T-cell (primary cell): ENCODE measurements at regions not wholly inside any gene's neighbourhood (a gene's known extent, or its start where the extent isn't known, plus 50 kb on each side); places are given as distances from the start of the nearest gene placed in this dataset.

Experiments
- ATAC-seq, 4 experiments: fragments of 200-7000 bp in 3 of 4; fragments of 150-1000 bp in 1 of 4; cut with Tn5 transposase; replicated peaks in 1 of 4; 1 replicate in 3 of 4; 2 replicates in 1 of 4; pipeline ENCODE4 v1.10.0; 2021; ENCODE audit warnings: moderate library complexity in 3 of 4, mild to moderate bottlenecking in 2 of 4, moderate number of reproducible peaks in 1 of 4
- CTCF ChIA-PET, 2 donors: fragments of 300-600 bp; sonication (Branson Sonifier 250); formaldehyde crosslinking; loops; one replicate each; lab custom pipeline; 2022; ENCODE audit warnings: antibody characterized with exemption in 2 of 2; lab: Charles Lee
- POLR2A ChIA-PET, 2 donors: fragments of 300-600 bp; sonication (Branson Sonifier 250); formaldehyde crosslinking; loops; one replicate each; lab custom pipeline; 2022; ENCODE audit warnings: antibody characterized with exemption in 2 of 2; lab: Charles Lee
- DNase-seq, 35 experiments: peaks; one replicate each; pipeline versions ENCODE4 v3.0.0 to v3.0.0-alpha.2; 2013 to 2023
- H3K27ac ChIP-seq: one replicate; pipeline ENCODE4 v1.5.1; 2013; ENCODE audit warnings: low read length
- H3K27me3 ChIP-seq, 2 experiments: replicated peaks in 1 of 2; 1 replicate in 1 of 2; 2 replicates in 1 of 2; pipeline versions ENCODE4 v1.6.1 to v1.7.0; 2013; ENCODE audit warnings: low read length in 1 of 2, mixed read lengths in 1 of 2; ENCODE audit not compliant: control insufficient read depth in 2 of 2, insufficient read depth in 2 of 2; ENCODE audit errors: extremely low read depth in 1 of 2
- H3K36me3 ChIP-seq, 2 donors: 1 replicate in 1 of 2; 2 replicates in 1 of 2; pipeline versions ENCODE4 v1.6.1 to v1.7.0; 2013; ENCODE audit warnings: low read length in 1 of 2; ENCODE audit not compliant: control insufficient read depth in 2 of 2, insufficient read depth in 1 of 2; ENCODE audit errors: extremely low read depth in 1 of 2
- H3K4me1 ChIP-seq, 2 experiments: 1 replicate in 1 of 2; 2 replicates in 1 of 2; pipeline versions ENCODE4 v1.6.1 to v1.7.0; 2013; ENCODE audit warnings: low read length in 2 of 2, mixed read lengths in 1 of 2; ENCODE audit not compliant: insufficient read depth in 2 of 2, control insufficient read depth in 1 of 2; ENCODE audit errors: extremely low read depth in 1 of 2
- H3K4me3 ChIP-seq, 2 donors: 1 replicate in 1 of 2; 2 replicates in 1 of 2; pipeline versions ENCODE4 v1.5.1 to v1.7.0; 2013; ENCODE audit warnings: mild to moderate bottlenecking in 2 of 2, low read length in 1 of 2, moderate library complexity in 1 of 2; ENCODE audit not compliant: control insufficient read depth in 1 of 2; ENCODE audit errors: extremely low read depth in 1 of 2
- H3K9me3 ChIP-seq: 2 replicates; pipeline ENCODE4 v1.7.0; 2013
- H3K27ac Mint-ChIP-seq, 2 donors: one replicate each; pipeline ENCODE4 v1.8.0; 2020 to 2021; ENCODE audit warnings: mild to moderate bottlenecking in 2 of 2, mixed read lengths in 2 of 2
- H3K27me3 Mint-ChIP-seq, 2 donors: one replicate each; pipeline ENCODE4 v1.8.0; 2021 to 2022; ENCODE audit warnings: mixed read lengths in 2 of 2
- H3K36me3 Mint-ChIP-seq: one replicate; pipeline ENCODE4 v1.8.0; 2021; ENCODE audit warnings: mixed read lengths
- H3K4me1 Mint-ChIP-seq, 3 donors: one replicate each; pipeline ENCODE4 v1.8.0; 2020 to 2022; ENCODE audit warnings: mixed read lengths in 3 of 3, mild to moderate bottlenecking in 1 of 3
- H3K4me3 Mint-ChIP-seq, 3 donors: one replicate each; pipeline ENCODE4 v1.8.0; 2020 to 2022; ENCODE audit warnings: mild to moderate bottlenecking in 3 of 3, mixed read lengths in 3 of 3, moderate library complexity in 3 of 3
- H3K9me3 Mint-ChIP-seq, 3 donors: one replicate each; pipeline ENCODE4 v1.8.0; 2020 to 2022; ENCODE audit warnings: mixed read lengths in 3 of 3
- WGBS: methylation state at CpG from one replicate; pipeline ENCODE4 v1.1.5; 2013; ENCODE audit warnings: missing lambda C conversion rate; ENCODE audit not compliant: insufficient coverage; 5-methylcytosine and 5-hydroxymethylcytosine counted together

DNA sequence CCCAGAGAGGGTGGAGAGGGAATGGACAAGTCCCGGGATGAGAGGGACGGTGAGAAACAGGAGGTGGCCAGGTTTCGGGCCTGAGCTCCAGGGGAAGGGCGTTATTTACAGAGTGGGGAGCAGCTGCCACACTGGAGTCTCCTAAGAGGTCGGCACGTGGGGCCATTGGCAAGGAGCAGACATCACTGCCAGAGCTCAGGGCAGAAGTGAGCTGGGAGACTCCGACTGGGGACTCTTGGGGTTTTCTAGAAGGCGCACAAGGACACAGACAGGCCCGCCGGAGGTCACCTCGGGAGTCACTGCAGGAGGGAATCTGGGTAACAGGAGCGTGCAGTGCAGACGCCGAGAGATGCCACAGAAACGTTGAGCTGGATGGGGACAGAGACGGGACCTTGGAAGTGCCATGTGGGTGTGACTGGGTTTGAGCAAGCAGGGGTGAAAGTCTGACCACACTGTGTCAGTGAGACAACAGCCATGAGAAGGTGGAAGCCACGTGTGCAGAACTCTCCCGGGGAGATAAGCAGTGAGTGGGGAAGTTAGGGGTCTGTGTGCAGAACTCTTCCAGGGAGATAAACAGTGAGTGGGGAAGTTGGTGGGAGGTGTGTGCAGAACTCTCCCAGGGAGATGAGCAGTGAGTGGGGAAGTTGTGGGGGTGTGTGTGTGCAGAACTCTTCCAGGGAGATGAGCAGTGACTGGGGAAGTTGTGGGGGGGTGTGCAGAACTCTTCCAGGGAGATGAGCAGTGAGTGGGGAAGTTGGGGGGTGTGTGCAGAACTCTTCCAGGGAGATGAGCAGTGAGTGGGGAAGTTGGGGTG, 187.5 kb downstream of the SHANK2 start:
- H3K27ac Mint-ChIP-seq = no peak overlapping the region
- Histone ChIP-seq H3K27me3 (peaks cover 0 to 41% of the 10 kb centered on the region in 2 experiments), H3K36me3 (no peaks in the 10 kb centered on the region), H3K4me1 (no peaks in the 10 kb centered on the region), H3K4me3 (no peak overlapping the region), H3K9me3 (no peaks in the 10 kb centered on the region), H3K27ac (no peak overlapping the region)
- no peaks in the 10 kb centered on the region for H3K36me3 Mint-ChIP-seq
- ATAC-seq (no peak), DNase-seq (no peak)
- whole genome bisulfite sequencing = 60% methylated on average over 18 of the region's 18 CpGs
- POLR2A ChIA-PET = interaction anchor here in 1 of 2 donors (0.6 kb wide), 1 partner anchor 178 kb away, joined by 4 read pairs; no protein-coding TSS in a partner anchor
- no peaks in the 10 kb centered on the region for H3K9me3 Mint-ChIP-seq
- H3K4me1 Mint-ChIP-seq = no peaks in the 10 kb centered on the region
- CTCF ChIA-PET = no interaction called here
- no peak overlapping the region for H3K4me3 Mint-ChIP-seq
- H3K27me3 Mint-ChIP-seq = peaks cover 25 to 33% of the 10 kb centered on the region in 2 donors

DNA sequence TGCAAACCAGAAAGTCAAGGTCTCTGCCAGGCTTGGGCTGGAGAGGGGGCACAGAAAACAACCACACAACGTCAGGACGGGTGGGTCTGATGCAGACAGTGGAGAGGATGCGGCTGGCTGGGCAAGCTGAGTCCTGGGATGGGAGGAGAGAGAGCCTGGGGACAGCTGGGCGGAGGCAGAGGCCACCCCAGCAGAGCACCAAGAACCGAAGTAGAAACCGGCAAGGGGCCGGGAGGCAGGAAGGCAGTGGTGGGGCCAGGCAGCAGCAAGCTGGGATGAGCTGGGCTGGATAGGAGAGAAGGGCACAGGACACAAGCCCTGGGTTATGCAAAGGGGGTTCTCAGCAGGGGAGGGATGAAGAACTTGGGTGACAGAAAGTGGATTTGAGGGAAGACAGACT, 188.2 kb downstream of the SHANK2 start:
- Histone ChIP-seq H3K4me1 (no peaks in the 10 kb centered on the region), H3K4me3 (no peak overlapping the region), H3K9me3 (no peaks in the 10 kb centered on the region), H3K27ac (no peak overlapping the region), H3K36me3 (no peaks in the 10 kb centered on the region), H3K27me3 (peaks cover 0 to 41% of the 10 kb centered on the region in 2 experiments)
- no peak for ATAC-seq
- DNase-seq = no peak
- POLR2A ChIA-PET = interaction anchor here in 1 of 2 donors (0.6 kb wide), 1 partner anchor 178 kb away, joined by 4 read pairs; no protein-coding TSS in a partner anchor
- Mint-ChIP-seq H3K4me1 (no peaks in the 10 kb centered on the region), H3K9me3 (no peaks in the 10 kb centered on the region), H3K36me3 (no peaks in the 10 kb centered on the region), H3K27ac (no peak overlapping the region), H3K27me3 (peaks cover 25 to 33% of the 10 kb centered on the region in 2 donors), H3K4me3 (no peak overlapping the region)
- WGBS = 70% methylated on average over 4 of the region's 7 CpGs
- CTCF ChIA-PET = no interaction called here

DNA sequence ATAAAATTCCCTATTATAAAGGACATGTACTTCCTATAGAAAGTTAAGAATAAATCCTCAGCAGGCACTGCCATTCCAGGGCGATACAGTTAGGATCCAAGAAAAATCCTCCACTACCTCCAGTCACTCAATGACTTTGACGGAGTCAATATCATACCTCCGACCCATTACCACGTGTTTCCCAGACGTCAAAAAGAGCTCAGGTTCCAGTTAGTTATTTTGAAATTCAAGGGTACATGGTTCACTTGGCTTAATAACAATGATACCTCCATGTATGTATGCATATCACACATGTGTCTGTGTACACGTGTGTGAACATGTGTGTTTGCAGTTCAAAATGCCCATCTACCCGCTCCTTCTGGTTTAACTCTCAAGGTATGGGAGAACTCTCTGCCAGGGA, 189.2 kb downstream of the SHANK2 start:
- H3K4me1 ChIP-seq = no peaks in the 10 kb centered on the region
- H3K4me1 Mint-ChIP-seq = no peaks in the 10 kb centered on the region
- CTCF ChIA-PET = interaction anchor here in 1 of 2 donors (0.6 kb wide), 1 partner anchor 424 kb away, joined by 3 read pairs; no protein-coding TSS in a partner anchor
- H3K36me3 Mint-ChIP-seq = no peaks in the 10 kb centered on the region
- H3K27ac Mint-ChIP-seq = no peak overlapping the region
- H3K27me3 ChIP-seq = peaks cover 0 to 44% of the 10 kb centered on the region in 2 experiments
- no peak overlapping the region for H3K27ac ChIP-seq
- no peaks in the 10 kb centered on the region for H3K9me3 ChIP-seq
- 93% methylated on average over 4 of the region's 7 CpGs for WGBS
- DNase-seq = no peak
- no peak for ATAC-seq
- peaks cover 25 to 33% of the 10 kb centered on the region in 2 donors for H3K27me3 Mint-ChIP-seq
- no peaks in the 10 kb centered on the region for H3K9me3 Mint-ChIP-seq
- no peak overlapping the region for H3K4me3 Mint-ChIP-seq
- POLR2A ChIA-PET = no interaction called here
- no peaks in the 10 kb centered on the region for H3K36me3 ChIP-seq
- H3K4me3 ChIP-seq = no peak overlapping the region

DNA sequence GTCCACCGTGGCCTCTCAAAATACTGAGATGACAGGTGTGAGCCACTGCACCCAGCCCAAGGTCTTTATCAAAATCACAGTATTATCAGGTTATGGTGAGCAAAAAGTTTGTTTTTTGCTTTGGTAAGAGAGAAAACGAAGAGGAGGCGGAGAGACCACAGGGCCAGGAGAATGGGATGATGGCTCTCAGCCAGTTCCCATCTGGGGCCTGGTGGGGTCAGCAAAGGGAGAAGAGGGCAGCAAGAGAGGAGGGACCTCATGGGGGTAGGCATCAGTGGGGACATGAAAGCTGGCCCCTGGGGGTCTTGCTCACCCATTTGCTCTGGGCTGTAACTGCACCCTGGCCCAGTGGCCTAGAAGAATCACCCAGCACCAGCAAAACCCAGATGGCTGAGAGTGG, 190.2 kb downstream of the SHANK2 start:
- POLR2A ChIA-PET = no interaction called here
- CTCF ChIA-PET = no interaction called here
- Mint-ChIP-seq H3K4me3 (no peak overlapping the region), H3K9me3 (no peaks in the 10 kb centered on the region), H3K27ac (no peak overlapping the region), H3K36me3 (no peaks in the 10 kb centered on the region), H3K27me3 (peaks cover 25 to 33% of the 10 kb centered on the region in 2 donors), H3K4me1 (no peaks in the 10 kb centered on the region)
- H3K36me3 ChIP-seq = no peaks in the 10 kb centered on the region
- H3K27me3 ChIP-seq = peaks cover 0 to 44% of the 10 kb centered on the region in 2 experiments
- WGBS = 100% methylated on average over 1 of the region's 3 CpGs
- no peak overlapping the region for H3K27ac ChIP-seq
- ATAC-seq = no peak
- no peak overlapping the region for H3K4me3 ChIP-seq
- no peaks in the 10 kb centered on the region for H3K9me3 ChIP-seq
- DNase-seq = no peak
- no peaks in the 10 kb centered on the region for H3K4me1 ChIP-seq

DNA sequence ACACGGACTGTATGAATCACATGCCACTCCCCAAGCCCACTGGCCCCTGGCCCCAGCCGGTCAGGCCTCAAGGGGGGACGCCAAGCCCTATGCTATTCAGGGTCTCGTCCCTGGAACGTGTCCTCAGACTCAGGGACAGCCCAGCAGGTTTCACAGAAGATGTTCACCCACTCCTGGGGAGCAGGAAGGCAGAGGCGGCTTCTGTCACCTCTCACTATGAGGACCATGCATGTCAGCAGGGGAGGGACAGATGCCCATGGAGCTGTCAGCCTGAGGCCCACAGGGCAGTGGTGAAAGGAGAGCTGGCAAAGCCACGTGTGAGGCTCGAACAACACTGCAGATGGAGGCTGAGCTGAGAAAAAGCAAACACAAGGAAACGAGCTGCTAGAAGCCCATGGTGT, 192.0 kb downstream of the SHANK2 start:
- Histone ChIP-seq H3K27ac (no peak overlapping the region), H3K27me3 (peaks cover 0 to 47% of the 10 kb centered on the region in 2 experiments), H3K36me3 (no peaks in the 10 kb centered on the region), H3K9me3 (no peaks in the 10 kb centered on the region), H3K4me1 (no peaks in the 10 kb centered on the region), H3K4me3 (no peak overlapping the region)
- ATAC-seq (no peak), DNase-seq (no peak)
- Mint-ChIP-seq H3K4me1 (no peaks in the 10 kb centered on the region), H3K27ac (no peak overlapping the region), H3K36me3 (no peaks in the 10 kb centered on the region), H3K27me3 (peaks cover 25 to 39% of the 10 kb centered on the region in 2 donors), H3K9me3 (no peaks in the 10 kb centered on the region), H3K4me3 (no peak overlapping the region)
- POLR2A ChIA-PET = no interaction called here
- CTCF ChIA-PET = no interaction called here
- 61% methylated on average over 8 of the region's 9 CpGs for WGBS

DNA sequence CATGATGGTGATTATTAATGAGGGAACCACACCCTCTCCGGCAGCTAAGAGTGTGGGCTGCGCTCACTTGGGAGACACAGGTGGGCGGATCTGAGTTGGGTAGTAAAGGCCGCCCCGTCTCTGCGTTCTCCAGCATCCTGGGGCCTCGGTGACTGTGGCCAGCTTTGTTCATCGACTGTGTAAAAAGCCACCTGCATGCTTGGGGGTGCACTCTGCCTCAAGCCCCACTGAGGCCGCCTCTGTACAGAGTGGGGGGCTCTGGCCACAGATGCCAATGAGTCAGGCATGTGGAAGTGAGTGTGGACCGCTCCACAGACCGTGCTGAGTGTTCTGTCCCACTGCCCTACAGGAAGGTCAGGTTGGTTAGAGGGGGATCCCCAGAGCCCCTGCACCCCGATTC, 192.7 kb downstream of the SHANK2 start:
- no peak for ATAC-seq
- WGBS = 93% methylated on average over 10 of the region's 12 CpGs
- no peak overlapping the region for H3K27ac ChIP-seq
- H3K4me1 ChIP-seq = no peaks in the 10 kb centered on the region
- no peak overlapping the region for H3K4me3 ChIP-seq
- H3K36me3 ChIP-seq = no peaks in the 10 kb centered on the region
- DNase-seq = no peak
- H3K4me3 Mint-ChIP-seq = no peak overlapping the region
- H3K9me3 ChIP-seq = no peaks in the 10 kb centered on the region
- no peaks in the 10 kb centered on the region for H3K36me3 Mint-ChIP-seq
- CTCF ChIA-PET = no interaction called here
- POLR2A ChIA-PET = no interaction called here
- H3K9me3 Mint-ChIP-seq = no peaks in the 10 kb centered on the region
- peaks cover 0 to 39% of the 10 kb centered on the region in 2 experiments for H3K27me3 ChIP-seq
- no peak overlapping the region for H3K27ac Mint-ChIP-seq
- H3K4me1 Mint-ChIP-seq = no peaks in the 10 kb centered on the region
- peaks cover 20 to 32% of the 10 kb centered on the region in 2 donors for H3K27me3 Mint-ChIP-seq
